GM21528 (cell line): ENCODE measurements at regions not wholly inside any gene's neighbourhood (a gene's known extent, or its start where the extent isn't known, plus 50 kb on each side); places are given as distances from the start of the nearest gene placed in this dataset.
"Not testable (repeated sequence)": the region's sequence is repeated elsewhere in the genome, so short reads cannot be mapped to it uniquely, and the experiment has no call there.

ENCODE experiments used
- ATAC-seq: cut with Tn5 transposase; IDR thresholded peaks from one replicate; pipeline ENCODE4 v1.9.1; 2021; ENCODE audit warnings: mild to moderate bottlenecking, moderate library complexity; ENCODE audit not compliant: unreplicated experiment, low FRiP score

- ATAC-seq: no peak
These were observed 467.5 kb upstream of the ADGRB3 start for GRCh38 chr6:68167604-68168003.

- ATAC-seq: not testable (repeated sequence)
These were observed 474.3 kb upstream of the ADGRB3 start for GRCh38 chr6:68160812-68161211.

- no peak for ATAC-seq
These were observed 474.7 kb upstream of the ADGRB3 start for GRCh38 chr6:68160348-68160747.

GRCh38 chr6:68159433-68159832, 475.6 kb upstream of the ADGRB3 start:
- ATAC-seq: no peak

- ATAC-seq: no peak
These were observed 476.8 kb upstream of the ADGRB3 start for GRCh38 chr6:68158256-68158655.

- no peak for ATAC-seq
These were observed 490.4 kb upstream of the ADGRB3 start for GRCh38 chr6:68144667-68145066.

GRCh38 chr6:68141190-68141589, 493.9 kb upstream of the ADGRB3 start:
- no peak for ATAC-seq

GRCh38 chr6:68139130-68139529, 496.0 kb upstream of the ADGRB3 start:
- no peak for ATAC-seq

- ATAC-seq: no peak
These were observed 500.3 kb upstream of the ADGRB3 start for GRCh38 chr6:68134796-68135195.

GRCh38 chr6:68128211-68128610, 506.9 kb upstream of the ADGRB3 start:
- no peak for ATAC-seq

- no peak for ATAC-seq
These were observed 508.0 kb upstream of the ADGRB3 start for GRCh38 chr6:68127074-68127473.

- ATAC-seq: peak; percentile 50
These were observed 508.9 kb upstream of the ADGRB3 start for GRCh38 chr6:68126089-68126749.

- ATAC-seq: not testable (repeated sequence)
These were observed 512.1 kb upstream of the ADGRB3 start for GRCh38 chr6:68122975-68123374.

GRCh38 chr6:68122032-68122431, 513.0 kb upstream of the ADGRB3 start:
- no peak for ATAC-seq

GRCh38 chr6:68120954-68121353, 514.1 kb upstream of the ADGRB3 start:
- not testable (repeated sequence) for ATAC-seq

GRCh38 chr6:68114463-68115047, 520.5 kb upstream of the ADGRB3 start:
- no peak for ATAC-seq

- no peak for ATAC-seq
These were observed 526.7 kb upstream of the ADGRB3 start for GRCh38 chr6:68108233-68108835.

- peak; percentile 79 for ATAC-seq
These were observed 541.0 kb upstream of the ADGRB3 start for GRCh38 chr6:68094070-68094469.

GRCh38 chr6:68087399-68088133, 547.5 kb upstream of the ADGRB3 start:
- ATAC-seq: peak; percentile 67

- ATAC-seq: no peak
These were observed 548.9 kb upstream of the ADGRB3 start for GRCh38 chr6:68086199-68086598.

- not testable (repeated sequence) for ATAC-seq
These were observed 549.5 kb upstream of the ADGRB3 start for GRCh38 chr6:68085599-68085998.
